WTC11 (cell line): ENCODE measurements at regions not wholly inside any gene's neighbourhood (a gene's known extent, or its start where the extent isn't known, plus 50 kb on each side); places are given as distances from the start of the nearest gene placed in this dataset.

ENCODE experiments used
- ATAC-seq: fragments of 200-7000 bp; cut with Tn5 transposase; 2 replicates; pipeline ENCODE4 v1.10.0; 2021; ENCODE audit warnings: mild to moderate bottlenecking, moderate library complexity
- CTCF ChIA-PET: fragments of 300-600 bp; sonication (Branson Sonifier 250); formaldehyde crosslinking; loops from one replicate; lab custom pipeline; 2021; ENCODE audit warnings: antibody characterized with exemption; lab: Charles Lee
- POLR2A ChIA-PET: fragments of 350-600 bp; sonication (Branson Sonifier 250); formaldehyde crosslinking; loops from one replicate; lab custom pipeline; 2021; ENCODE audit warnings: antibody characterized with exemption; lab: Charles Lee
- DNase-seq: peaks from one replicate; pipeline ENCODE4 v3.0.0; 2021; ENCODE audit warnings: low spot score
- H3K27ac Mint-ChIP-seq: 2 replicates; pipeline ENCODE4 v1.8.0; 2021; ENCODE audit warnings: mixed read lengths
- H3K27me3 Mint-ChIP-seq: 2 replicates; pipeline ENCODE4 v1.8.0; 2021; ENCODE audit warnings: low read depth, mild to moderate bottlenecking, moderate library complexity, mixed read lengths
- H3K36me3 Mint-ChIP-seq: 2 replicates; pipeline ENCODE4 v1.8.0; 2021; ENCODE audit warnings: mixed read lengths
- H3K4me1 Mint-ChIP-seq: 2 replicates; pipeline ENCODE4 v1.8.0; 2022; ENCODE audit warnings: mixed read lengths
- H3K4me3 Mint-ChIP-seq: 2 replicates; pipeline ENCODE4 v1.8.0; 2021; ENCODE audit warnings: mild to moderate bottlenecking, moderate library complexity, mixed read lengths
- H3K9me3 Mint-ChIP-seq: 2 replicates; pipeline ENCODE4 v1.8.0; 2021; ENCODE audit warnings: mixed read lengths
- ATF1 ChIP-seq: sonication (generic); formaldehyde crosslinking; IDR thresholded peaks from 2 replicates; pipeline ENCODE4 v1.8.1; 2023; ENCODE audit warnings: mild to moderate bottlenecking, moderate library complexity, missing genetic modification reagents
- CREM ChIP-seq: sonication (generic); formaldehyde crosslinking; IDR thresholded peaks from 2 replicates; pipeline ENCODE4 v1.8.1; 2022; ENCODE audit warnings: mild to moderate bottlenecking, missing genetic modification reagents, moderate library complexity
- EMX1 ChIP-seq: fragments of 250-450 bp; sonication (Bioruptor Pico); IDR thresholded peaks from 2 replicates; pipeline ENCODE4 v1.8.0; 2021; ENCODE audit warnings: mild to moderate bottlenecking
- GTF2I ChIP-seq: fragments of 250-450 bp; sonication (Bioruptor Pico); conservative IDR thresholded peaks from 2 replicates; pipeline ENCODE4 v1.4.0; 2021; ENCODE audit warnings: mild to moderate bottlenecking
- KAT7 ChIP-seq: sonication (generic); formaldehyde crosslinking; IDR thresholded peaks from 2 replicates; pipeline ENCODE4 v1.8.1; 2023; ENCODE audit warnings: missing genetic modification reagents, mild to moderate bottlenecking, borderline replicate concordance
- NR2C2 ChIP-seq: sonication (generic); formaldehyde crosslinking; IDR thresholded peaks from 2 replicates; pipeline ENCODE4 v1.8.0; 2022; ENCODE audit warnings: mild to moderate bottlenecking, missing genetic modification reagents
- NR3C1 ChIP-seq: sonication (generic); formaldehyde crosslinking; conservative IDR thresholded peaks from 2 replicates; pipeline ENCODE4 v1.8.1; 2023; ENCODE audit warnings: low read depth, mild to moderate bottlenecking, missing genetic modification reagents
- SMAD3 ChIP-seq: sonication (generic); formaldehyde crosslinking; IDR thresholded peaks from 2 replicates; pipeline ENCODE4 v1.8.0; 2022; ENCODE audit warnings: missing genetic modification reagents, mild to moderate bottlenecking, borderline replicate concordance
- TCF7 ChIP-seq: sonication (generic); formaldehyde crosslinking; IDR thresholded peaks from 2 replicates; pipeline ENCODE4 v1.8.0; 2022; ENCODE audit warnings: mild to moderate bottlenecking, low read depth, missing genetic modification reagents, moderate library complexity
- TP53 ChIP-seq: sonication (generic); formaldehyde crosslinking; IDR thresholded peaks from 2 replicates; pipeline ENCODE4 v1.8.1; 2023; ENCODE audit warnings: mild to moderate bottlenecking, missing genetic modification reagents
- ZNF396 ChIP-seq: fragments of 250-450 bp; sonication (Bioruptor Pico); IDR thresholded peaks from 2 replicates; pipeline ENCODE4 v1.8.0; 2021; ENCODE audit warnings: mild to moderate bottlenecking, moderate library complexity, borderline replicate concordance
- TF ChIP-seq, protein P1 (sequence below): fragments of 250-450 bp; sonication (Bioruptor Pico); IDR thresholded peaks from 2 replicates; pipeline ENCODE4 v2.1.2; 2022; ENCODE audit warnings: mild to moderate bottlenecking, moderate library complexity
- TF ChIP-seq, protein P2 (sequence below): sonication (generic); formaldehyde crosslinking; IDR thresholded peaks from 2 replicates; pipeline ENCODE4 v1.8.1; 2022; ENCODE audit warnings: mild to moderate bottlenecking, moderate library complexity, missing genetic modification reagents
- TF ChIP-seq, protein P3 (sequence below): fragments of 250-450 bp; sonication (Bioruptor Pico); IDR thresholded peaks from 2 replicates; pipeline ENCODE4 v1.9.0; 2021; ENCODE audit warnings: mild to moderate bottlenecking, borderline replicate concordance
- TF ChIP-seq, protein P4 (sequence below): sonication (generic); formaldehyde crosslinking; conservative IDR thresholded peaks from 2 replicates; pipeline ENCODE4 v1.8.1; 2023; ENCODE audit warnings: mild to moderate bottlenecking, low read depth, missing genetic modification reagents, moderate library complexity
- TF ChIP-seq, protein P5 (sequence below): sonication (generic); formaldehyde crosslinking; IDR thresholded peaks from 2 replicates; pipeline ENCODE4 v1.8.1; 2023; ENCODE audit warnings: mild to moderate bottlenecking, missing genetic modification reagents, moderate library complexity
- TF ChIP-seq, protein P6 (sequence below): sonication (generic); formaldehyde crosslinking; IDR thresholded peaks from 2 replicates; pipeline ENCODE4 v1.8.0; 2023; ENCODE audit warnings: missing genetic modification reagents, mild to moderate bottlenecking, borderline replicate concordance
- TF ChIP-seq, protein P7 (sequence below): sonication (generic); formaldehyde crosslinking; IDR thresholded peaks from 2 replicates; pipeline ENCODE4 v1.8.0; 2022; ENCODE audit warnings: mild to moderate bottlenecking, missing genetic modification reagents

DNA sequence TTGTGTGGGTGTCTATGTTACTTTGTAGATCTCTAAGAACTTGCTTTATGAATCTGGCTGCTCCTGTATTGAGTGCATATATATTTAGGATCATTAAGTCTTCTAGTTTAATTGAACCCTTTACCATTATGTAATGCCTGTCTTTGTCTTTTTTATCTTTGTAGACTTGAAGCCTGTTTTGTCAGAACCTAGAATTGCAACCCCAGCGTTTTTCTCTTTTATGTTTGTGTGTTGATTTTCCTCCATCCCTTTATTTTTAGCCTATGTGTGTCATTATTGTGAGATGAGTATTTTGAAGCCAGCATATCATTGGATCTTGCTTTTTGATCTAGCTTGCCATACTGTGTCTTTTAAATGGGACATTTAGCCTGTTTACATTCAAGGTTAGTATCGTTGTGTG, 573.2 kb downstream of the BRINP3 start (continued):
- TF ChIP-seq, protein P1, sequence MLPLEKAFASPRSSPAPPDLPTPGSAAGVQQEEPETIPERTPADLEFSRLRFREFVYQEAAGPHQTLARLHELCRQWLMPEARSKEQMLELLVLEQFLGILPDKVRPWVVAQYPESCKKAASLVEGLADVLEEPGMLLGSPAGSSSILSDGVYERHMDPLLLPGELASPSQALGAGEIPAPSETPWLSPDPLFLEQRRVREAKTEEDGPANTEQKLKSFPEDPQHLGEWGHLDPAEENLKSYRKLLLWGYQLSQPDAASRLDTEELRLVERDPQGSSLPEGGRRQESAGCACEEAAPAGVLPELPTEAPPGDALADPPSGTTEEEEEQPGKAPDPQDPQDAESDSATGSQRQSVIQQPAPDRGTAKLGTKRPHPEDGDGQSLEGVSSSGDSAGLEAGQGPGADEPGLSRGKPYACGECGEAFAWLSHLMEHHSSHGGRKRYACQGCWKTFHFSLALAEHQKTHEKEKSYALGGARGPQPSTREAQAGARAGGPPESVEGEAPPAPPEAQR, result no peak
- no peak for TF ChIP-seq TP53 (CRISPR knock-in tag)

DNA sequence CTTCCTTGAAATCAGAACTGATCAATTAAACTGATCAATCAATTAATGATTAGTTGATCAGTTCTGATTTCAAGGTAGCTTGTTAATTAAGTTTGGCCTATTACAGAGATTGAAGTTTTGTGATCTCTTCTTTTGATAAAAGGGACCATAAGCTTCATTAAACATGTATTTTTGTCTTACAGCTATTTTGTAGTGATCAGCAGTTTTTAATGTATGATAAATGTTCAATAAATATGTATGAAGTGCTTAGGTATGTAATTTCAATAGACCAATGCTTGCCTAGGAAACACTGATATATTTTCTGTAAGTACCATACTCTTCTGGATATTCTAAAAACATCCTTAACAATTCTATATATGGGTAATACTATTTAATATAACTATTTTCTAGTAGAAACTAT, 569.6 kb downstream of the BRINP3 start:
- POLR2A ChIA-PET, result no interaction called here
- TF ChIP-seq, protein P2, sequence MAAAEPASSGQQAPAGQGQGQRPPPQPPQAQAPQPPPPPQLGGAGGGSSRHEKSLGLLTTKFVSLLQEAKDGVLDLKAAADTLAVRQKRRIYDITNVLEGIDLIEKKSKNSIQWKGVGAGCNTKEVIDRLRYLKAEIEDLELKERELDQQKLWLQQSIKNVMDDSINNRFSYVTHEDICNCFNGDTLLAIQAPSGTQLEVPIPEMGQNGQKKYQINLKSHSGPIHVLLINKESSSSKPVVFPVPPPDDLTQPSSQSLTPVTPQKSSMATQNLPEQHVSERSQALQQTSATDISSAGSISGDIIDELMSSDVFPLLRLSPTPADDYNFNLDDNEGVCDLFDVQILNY, result no peak
- TF ChIP-seq ATF1 (CRISPR knock-in tag) (no peak), NR3C1 (CRISPR knock-in tag) (no peak), EMX1 (CRISPR knock-in tag) (no peak), CREM (CRISPR knock-in tag) (no peak), NR2C2 (CRISPR knock-in tag) (no peak), GTF2I (CRISPR knock-in tag) (no peak), ZNF396 (CRISPR knock-in tag) (no peak), TCF7 (CRISPR knock-in tag) (no peak), SMAD3 (CRISPR knock-in tag) (no peak), KAT7 (no peak)
- TF ChIP-seq, protein P3, sequence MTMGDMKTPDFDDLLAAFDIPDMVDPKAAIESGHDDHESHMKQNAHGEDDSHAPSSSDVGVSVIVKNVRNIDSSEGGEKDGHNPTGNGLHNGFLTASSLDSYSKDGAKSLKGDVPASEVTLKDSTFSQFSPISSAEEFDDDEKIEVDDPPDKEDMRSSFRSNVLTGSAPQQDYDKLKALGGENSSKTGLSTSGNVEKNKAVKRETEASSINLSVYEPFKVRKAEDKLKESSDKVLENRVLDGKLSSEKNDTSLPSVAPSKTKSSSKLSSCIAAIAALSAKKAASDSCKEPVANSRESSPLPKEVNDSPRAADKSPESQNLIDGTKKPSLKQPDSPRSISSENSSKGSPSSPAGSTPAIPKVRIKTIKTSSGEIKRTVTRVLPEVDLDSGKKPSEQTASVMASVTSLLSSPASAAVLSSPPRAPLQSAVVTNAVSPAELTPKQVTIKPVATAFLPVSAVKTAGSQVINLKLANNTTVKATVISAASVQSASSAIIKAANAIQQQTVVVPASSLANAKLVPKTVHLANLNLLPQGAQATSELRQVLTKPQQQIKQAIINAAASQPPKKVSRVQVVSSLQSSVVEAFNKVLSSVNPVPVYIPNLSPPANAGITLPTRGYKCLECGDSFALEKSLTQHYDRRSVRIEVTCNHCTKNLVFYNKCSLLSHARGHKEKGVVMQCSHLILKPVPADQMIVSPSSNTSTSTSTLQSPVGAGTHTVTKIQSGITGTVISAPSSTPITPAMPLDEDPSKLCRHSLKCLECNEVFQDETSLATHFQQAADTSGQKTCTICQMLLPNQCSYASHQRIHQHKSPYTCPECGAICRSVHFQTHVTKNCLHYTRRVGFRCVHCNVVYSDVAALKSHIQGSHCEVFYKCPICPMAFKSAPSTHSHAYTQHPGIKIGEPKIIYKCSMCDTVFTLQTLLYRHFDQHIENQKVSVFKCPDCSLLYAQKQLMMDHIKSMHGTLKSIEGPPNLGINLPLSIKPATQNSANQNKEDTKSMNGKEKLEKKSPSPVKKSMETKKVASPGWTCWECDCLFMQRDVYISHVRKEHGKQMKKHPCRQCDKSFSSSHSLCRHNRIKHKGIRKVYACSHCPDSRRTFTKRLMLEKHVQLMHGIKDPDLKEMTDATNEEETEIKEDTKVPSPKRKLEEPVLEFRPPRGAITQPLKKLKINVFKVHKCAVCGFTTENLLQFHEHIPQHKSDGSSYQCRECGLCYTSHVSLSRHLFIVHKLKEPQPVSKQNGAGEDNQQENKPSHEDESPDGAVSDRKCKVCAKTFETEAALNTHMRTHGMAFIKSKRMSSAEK (CRISPR knock-in tag), result no peak
- TF ChIP-seq, protein P4, sequence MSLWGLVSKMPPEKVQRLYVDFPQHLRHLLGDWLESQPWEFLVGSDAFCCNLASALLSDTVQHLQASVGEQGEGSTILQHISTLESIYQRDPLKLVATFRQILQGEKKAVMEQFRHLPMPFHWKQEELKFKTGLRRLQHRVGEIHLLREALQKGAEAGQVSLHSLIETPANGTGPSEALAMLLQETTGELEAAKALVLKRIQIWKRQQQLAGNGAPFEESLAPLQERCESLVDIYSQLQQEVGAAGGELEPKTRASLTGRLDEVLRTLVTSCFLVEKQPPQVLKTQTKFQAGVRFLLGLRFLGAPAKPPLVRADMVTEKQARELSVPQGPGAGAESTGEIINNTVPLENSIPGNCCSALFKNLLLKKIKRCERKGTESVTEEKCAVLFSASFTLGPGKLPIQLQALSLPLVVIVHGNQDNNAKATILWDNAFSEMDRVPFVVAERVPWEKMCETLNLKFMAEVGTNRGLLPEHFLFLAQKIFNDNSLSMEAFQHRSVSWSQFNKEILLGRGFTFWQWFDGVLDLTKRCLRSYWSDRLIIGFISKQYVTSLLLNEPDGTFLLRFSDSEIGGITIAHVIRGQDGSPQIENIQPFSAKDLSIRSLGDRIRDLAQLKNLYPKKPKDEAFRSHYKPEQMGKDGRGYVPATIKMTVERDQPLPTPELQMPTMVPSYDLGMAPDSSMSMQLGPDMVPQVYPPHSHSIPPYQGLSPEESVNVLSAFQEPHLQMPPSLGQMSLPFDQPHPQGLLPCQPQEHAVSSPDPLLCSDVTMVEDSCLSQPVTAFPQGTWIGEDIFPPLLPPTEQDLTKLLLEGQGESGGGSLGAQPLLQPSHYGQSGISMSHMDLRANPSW (CRISPR knock-in tag), result no peak
- TF ChIP-seq, protein P5, sequence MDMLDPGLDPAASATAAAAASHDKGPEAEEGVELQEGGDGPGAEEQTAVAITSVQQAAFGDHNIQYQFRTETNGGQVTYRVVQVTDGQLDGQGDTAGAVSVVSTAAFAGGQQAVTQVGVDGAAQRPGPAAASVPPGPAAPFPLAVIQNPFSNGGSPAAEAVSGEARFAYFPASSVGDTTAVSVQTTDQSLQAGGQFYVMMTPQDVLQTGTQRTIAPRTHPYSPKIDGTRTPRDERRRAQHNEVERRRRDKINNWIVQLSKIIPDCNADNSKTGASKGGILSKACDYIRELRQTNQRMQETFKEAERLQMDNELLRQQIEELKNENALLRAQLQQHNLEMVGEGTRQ (CRISPR knock-in tag), result no peak
- TF ChIP-seq, protein P6, sequence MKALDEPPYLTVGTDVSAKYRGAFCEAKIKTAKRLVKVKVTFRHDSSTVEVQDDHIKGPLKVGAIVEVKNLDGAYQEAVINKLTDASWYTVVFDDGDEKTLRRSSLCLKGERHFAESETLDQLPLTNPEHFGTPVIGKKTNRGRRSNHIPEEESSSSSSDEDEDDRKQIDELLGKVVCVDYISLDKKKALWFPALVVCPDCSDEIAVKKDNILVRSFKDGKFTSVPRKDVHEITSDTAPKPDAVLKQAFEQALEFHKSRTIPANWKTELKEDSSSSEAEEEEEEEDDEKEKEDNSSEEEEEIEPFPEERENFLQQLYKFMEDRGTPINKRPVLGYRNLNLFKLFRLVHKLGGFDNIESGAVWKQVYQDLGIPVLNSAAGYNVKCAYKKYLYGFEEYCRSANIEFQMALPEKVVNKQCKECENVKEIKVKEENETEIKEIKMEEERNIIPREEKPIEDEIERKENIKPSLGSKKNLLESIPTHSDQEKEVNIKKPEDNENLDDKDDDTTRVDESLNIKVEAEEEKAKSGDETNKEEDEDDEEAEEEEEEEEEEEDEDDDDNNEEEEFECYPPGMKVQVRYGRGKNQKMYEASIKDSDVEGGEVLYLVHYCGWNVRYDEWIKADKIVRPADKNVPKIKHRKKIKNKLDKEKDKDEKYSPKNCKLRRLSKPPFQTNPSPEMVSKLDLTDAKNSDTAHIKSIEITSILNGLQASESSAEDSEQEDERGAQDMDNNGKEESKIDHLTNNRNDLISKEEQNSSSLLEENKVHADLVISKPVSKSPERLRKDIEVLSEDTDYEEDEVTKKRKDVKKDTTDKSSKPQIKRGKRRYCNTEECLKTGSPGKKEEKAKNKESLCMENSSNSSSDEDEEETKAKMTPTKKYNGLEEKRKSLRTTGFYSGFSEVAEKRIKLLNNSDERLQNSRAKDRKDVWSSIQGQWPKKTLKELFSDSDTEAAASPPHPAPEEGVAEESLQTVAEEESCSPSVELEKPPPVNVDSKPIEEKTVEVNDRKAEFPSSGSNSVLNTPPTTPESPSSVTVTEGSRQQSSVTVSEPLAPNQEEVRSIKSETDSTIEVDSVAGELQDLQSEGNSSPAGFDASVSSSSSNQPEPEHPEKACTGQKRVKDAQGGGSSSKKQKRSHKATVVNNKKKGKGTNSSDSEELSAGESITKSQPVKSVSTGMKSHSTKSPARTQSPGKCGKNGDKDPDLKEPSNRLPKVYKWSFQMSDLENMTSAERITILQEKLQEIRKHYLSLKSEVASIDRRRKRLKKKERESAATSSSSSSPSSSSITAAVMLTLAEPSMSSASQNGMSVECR (CRISPR knock-in tag), result no peak
- TF ChIP-seq, protein P7, sequence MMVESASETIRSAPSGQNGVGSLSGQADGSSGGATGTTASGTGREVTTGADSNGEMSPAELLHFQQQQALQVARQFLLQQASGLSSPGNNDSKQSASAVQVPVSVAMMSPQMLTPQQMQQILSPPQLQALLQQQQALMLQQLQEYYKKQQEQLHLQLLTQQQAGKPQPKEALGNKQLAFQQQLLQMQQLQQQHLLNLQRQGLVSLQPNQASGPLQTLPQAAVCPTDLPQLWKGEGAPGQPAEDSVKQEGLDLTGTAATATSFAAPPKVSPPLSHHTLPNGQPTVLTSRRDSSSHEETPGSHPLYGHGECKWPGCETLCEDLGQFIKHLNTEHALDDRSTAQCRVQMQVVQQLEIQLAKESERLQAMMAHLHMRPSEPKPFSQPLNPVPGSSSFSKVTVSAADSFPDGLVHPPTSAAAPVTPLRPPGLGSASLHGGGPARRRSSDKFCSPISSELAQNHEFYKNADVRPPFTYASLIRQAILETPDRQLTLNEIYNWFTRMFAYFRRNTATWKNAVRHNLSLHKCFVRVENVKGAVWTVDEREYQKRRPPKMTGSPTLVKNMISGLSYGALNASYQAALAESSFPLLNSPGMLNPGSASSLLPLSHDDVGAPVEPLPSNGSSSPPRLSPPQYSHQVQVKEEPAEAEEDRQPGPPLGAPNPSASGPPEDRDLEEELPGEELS (CRISPR knock-in tag), result no peak
- no peaks in the 10 kb centered on the region for H3K27me3 Mint-ChIP-seq
- DNase-seq, result no peak
- H3K36me3 Mint-ChIP-seq, result no peaks in the 10 kb centered on the region
- H3K27ac Mint-ChIP-seq, result no peak overlapping the region
- H3K4me3 Mint-ChIP-seq, result no peak overlapping the region
- no peaks in the 10 kb centered on the region; the same call in 1 of the 2 replicates for H3K9me3 Mint-ChIP-seq
- ATAC-seq, result no peak
- H3K4me1 Mint-ChIP-seq, result peaks cover 5% of the 10 kb centered on the region; the same call in 1 of the 2 replicates
- CTCF ChIA-PET, result no interaction called here
